ENCODE measurements at regions not wholly inside any gene's neighbourhood (a gene's known extent, or its start where the extent isn't known, plus 50 kb on each side); places are given as distances from the start of the nearest gene placed in this dataset.

DNA sequence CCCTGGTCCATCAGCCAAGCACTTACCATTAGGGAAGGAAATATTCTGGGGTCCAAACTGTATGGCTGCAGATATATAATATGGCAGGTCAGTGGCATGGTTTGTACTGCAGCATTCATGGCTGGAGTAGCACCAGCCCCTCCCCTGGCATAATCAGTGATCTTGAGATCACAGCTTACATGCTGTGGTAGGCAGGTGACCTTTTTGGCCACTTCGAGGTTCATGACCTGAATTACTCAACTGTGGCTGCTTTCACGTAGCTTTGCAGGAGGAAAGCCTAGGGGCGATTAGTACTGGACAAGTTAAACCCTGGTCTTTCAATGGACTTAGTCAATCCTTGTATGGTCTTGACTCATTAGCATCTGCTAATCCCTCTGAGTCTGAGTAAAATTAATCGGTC lies 169.8 kb downstream of the SPRY2 start:
- no peak overlapping the region for H3K4me2 ChIP-seq (ENCODE audit: insufficient read depth, insufficient read length, low read length)
- H2BK15ac ChIP-seq (ENCODE audit: low read depth, low read length) = no peak overlapping the region
- no peak overlapping the region for H3T11ph ChIP-seq (ENCODE audit: low read length)
- no peak overlapping the region for H3K9ac ChIP-seq (ENCODE audit: extremely low read depth, insufficient read length, low read length)
- H2AFZ ChIP-seq (ENCODE audit: low read length) = no peak overlapping the region
- Mint-ChIP-seq H3K4me1 (peaks cover 3 to 6% of the 10 kb centered on the region in 2 experiments; a peak in 3 of 4 replicates), H3K27me3 (ENCODE audit: low read depth) (no peaks in the 10 kb centered on the region), H3K4me3 (no peak overlapping the region), H3K9me3 (peaks cover 0 to 3% of the 10 kb centered on the region in 2 experiments; a peak in 2 of 5 replicates), H3K27ac (no peak overlapping the region), H3K36me3 (ENCODE audit: insufficient read depth in 1 of 3, low read depth in 3 of 3) (no peaks in the 10 kb centered on the region; a peak in 3 of 7 replicates)
- no peak for DNase-seq
- no peaks in the 10 kb centered on the region for H3K79me2 ChIP-seq (ENCODE audit: insufficient read depth, low read length)
- H3K23me2 ChIP-seq (ENCODE audit: insufficient read length, low read depth, low read length, poor library complexity, severe bottlenecking) = no peaks in the 10 kb centered on the region
- H4K91ac ChIP-seq (ENCODE audit: insufficient read length, low read depth, low read length) = no peak overlapping the region
- H3K79me1 ChIP-seq (ENCODE audit: insufficient read depth, low read depth, low read length, poor library complexity, severe bottlenecking) = no peaks in the 10 kb centered on the region
- H3K9me3 ChIP-seq (ENCODE audit: control insufficient read depth, low read depth, low read length) = no peaks in the 10 kb centered on the region
- no peaks in the 10 kb centered on the region for H3K4me1 ChIP-seq (ENCODE audit: insufficient read depth, low read length)
- H3K56ac ChIP-seq (ENCODE audit: insufficient read length, low read depth, low read length) = no peak overlapping the region
- H3K18ac ChIP-seq (ENCODE audit: insufficient read length, low read depth, low read length) = no peak overlapping the region
- H3K27me3 ChIP-seq (ENCODE audit: insufficient read depth, low read length) = no peaks in the 10 kb centered on the region
- H2BK20ac ChIP-seq (ENCODE audit: low read depth, low read length, poor library complexity, severe bottlenecking) = no peak overlapping the region
- H3K23ac ChIP-seq (ENCODE audit: insufficient read length, low read depth, low read length) = no peak overlapping the region
- no peak overlapping the region for H2BK12ac ChIP-seq (ENCODE audit: insufficient read length, low read depth, low read length)
- no CpG with 5 or more reads among the region's 4 CpGs for WGBS (ENCODE audit: extremely low coverage, insufficient read length, low lambda C conversion rate)
- no peak overlapping the region for H4K8ac ChIP-seq (replicated peaks; ENCODE audit: insufficient read length, low read depth, low read length)
- H3K14ac ChIP-seq (ENCODE audit: insufficient read depth, low read length) = no peak overlapping the region
- H4K20me1 ChIP-seq (ENCODE audit: control insufficient read depth, insufficient read depth, insufficient read length) = no peaks in the 10 kb centered on the region
- no peak overlapping the region for H3K27ac ChIP-seq (ENCODE audit: insufficient read length, low read depth, low read length)
- TF ChIP-seq CTCF (conservative IDR thresholded peaks at IDR 0.05) = no peak
- H2BK5ac ChIP-seq (ENCODE audit: insufficient read length, low read length) = no peak overlapping the region
- H3K4ac ChIP-seq (ENCODE audit: low read depth, low read length) = no peak overlapping the region
- no peak overlapping the region for H2AK5ac ChIP-seq (ENCODE audit: insufficient read length, low read length)
- H4K5ac ChIP-seq (ENCODE audit: insufficient read length, low read depth, low read length) = no peak overlapping the region
- H2BK120ac ChIP-seq (ENCODE audit: low read depth, low read length, poor library complexity, severe bottlenecking) = no peak overlapping the region
